Lung (tissue), 11 donors: ENCODE measurements at regions not wholly inside any gene's neighbourhood (a gene's known extent, or its start where the extent isn't known, plus 50 kb on each side); places are given as distances from the start of the nearest gene placed in this dataset.

Source experiments
- ATAC-seq: fragments of 200-7000 bp; cut with Tn5 transposase; one replicate; pipeline ENCODE4 v1.9.1; 2020; ENCODE audit warnings: moderate number of reproducible peaks; ENCODE audit not compliant: insufficient read depth, low FRiP score
- DNase-seq, 3 donors: peaks; one replicate each; pipeline ENCODE4 v3.0.0-alpha.2; 2013 to 2017
- H3K27ac ChIP-seq, 2 donors: one replicate each; pipeline ENCODE4 v1.5.1; 2013; ENCODE audit warnings: mild to moderate bottlenecking in 2 of 2, moderate library complexity in 2 of 2, control low read depth in 1 of 2, inconsistent platforms in 1 of 2, low read depth in 1 of 2, low read length in 1 of 2
- H3K27me3 ChIP-seq, 3 donors: one replicate each; pipeline ENCODE4 v1.5.1; 2013; ENCODE audit warnings: low read length in 2 of 3; ENCODE audit not compliant: control insufficient read depth in 3 of 3, insufficient read depth in 3 of 3
- H3K36me3 ChIP-seq, 4 donors: one replicate each; pipeline ENCODE4 v1.5.1; 2013; ENCODE audit warnings: low read length in 4 of 4, mild to moderate bottlenecking in 1 of 4, moderate library complexity in 1 of 4; ENCODE audit not compliant: control insufficient read depth in 4 of 4, insufficient read depth in 4 of 4
- H3K4me1 ChIP-seq, 5 donors: one replicate each; pipeline ENCODE4 v1.5.1; 2013; ENCODE audit warnings: low read length in 5 of 5, mild to moderate bottlenecking in 2 of 5, moderate library complexity in 1 of 5; ENCODE audit not compliant: control insufficient read depth in 5 of 5, insufficient read depth in 5 of 5
- H3K4me3 ChIP-seq: one replicate; pipeline ENCODE4 v1.5.1; 2013; ENCODE audit warnings: mild to moderate bottlenecking, control low read depth, moderate library complexity
- H3K9ac ChIP-seq, 2 donors: one replicate each; pipeline ENCODE4 v1.5.1; 2013; ENCODE audit warnings: low read length in 2 of 2, control low read depth in 1 of 2; ENCODE audit not compliant: insufficient read depth in 1 of 2
- H3K9me3 ChIP-seq, 4 donors: one replicate each; pipeline ENCODE4 v1.5.1; 2013; ENCODE audit warnings: low read length in 3 of 4, mild to moderate bottlenecking in 1 of 4, moderate library complexity in 1 of 4; ENCODE audit not compliant: control insufficient read depth in 4 of 4, insufficient read depth in 3 of 4
- WGBS, 2 donors: extraction: QIAGEN DNeasy Blood & Tissue Kit; methylation state at CpG; one replicate each; pipeline ENCODE4 v1.1.7; 2013; 5-methylcytosine and 5-hydroxymethylcytosine counted together
- TF ChIP-seq, protein P1 (sequence below): IDR thresholded peaks from 2 replicates; pipeline ENCODE4 v1.5.1; 2012; ENCODE audit warnings: mild to moderate bottlenecking; ENCODE audit errors: control extremely low read depth, extremely low read depth
- donor health status: control.
- donor health status: control.
- donor health status: Bipolar disorder and iron deficiency.
- donor health status: healthy.
- donor health status: DM: yes; HTN: yes; CAD: no.

DNA sequence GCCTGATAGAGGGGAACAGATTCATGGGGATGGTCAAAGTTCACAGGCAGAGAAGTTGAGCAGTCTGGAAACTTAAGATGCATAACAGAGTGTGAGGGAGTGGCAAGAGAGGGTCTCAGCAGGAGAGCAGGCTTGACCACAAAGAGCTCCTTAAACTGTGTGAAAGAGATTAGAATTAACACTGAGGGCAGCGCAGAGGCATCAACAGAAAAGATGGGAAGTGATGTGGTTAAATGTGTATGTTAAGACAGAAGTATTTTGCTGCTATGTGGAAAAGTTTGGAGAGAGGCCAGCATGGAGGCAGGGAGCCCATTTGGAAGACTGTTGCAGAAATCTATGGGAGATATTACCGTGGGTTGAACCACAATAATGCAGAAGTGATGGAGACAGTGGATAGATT, 122.7 kb upstream of the LMNTD1 start:
- no peak overlapping the region for H3K27ac ChIP-seq
- no peak overlapping the region for H3K4me3 ChIP-seq
- DNase-seq, result peak in 2 of 3 donors; percentile 23 to 57
- H3K36me3 ChIP-seq, result no peaks in the 10 kb centered on the region
- 53 to 66% methylated on average over 2 of the region's 2 CpGs for WGBS, 2 donors
- H3K9ac ChIP-seq, result no peak overlapping the region
- H3K4me1 ChIP-seq, result peaks cover 0 to 3% (median 0%) of the 10 kb centered on the region in 5 donors
- no peak for ATAC-seq
- no peaks in the 10 kb centered on the region for H3K9me3 ChIP-seq
- no peaks in the 10 kb centered on the region for H3K27me3 ChIP-seq
- TF ChIP-seq, protein P1, sequence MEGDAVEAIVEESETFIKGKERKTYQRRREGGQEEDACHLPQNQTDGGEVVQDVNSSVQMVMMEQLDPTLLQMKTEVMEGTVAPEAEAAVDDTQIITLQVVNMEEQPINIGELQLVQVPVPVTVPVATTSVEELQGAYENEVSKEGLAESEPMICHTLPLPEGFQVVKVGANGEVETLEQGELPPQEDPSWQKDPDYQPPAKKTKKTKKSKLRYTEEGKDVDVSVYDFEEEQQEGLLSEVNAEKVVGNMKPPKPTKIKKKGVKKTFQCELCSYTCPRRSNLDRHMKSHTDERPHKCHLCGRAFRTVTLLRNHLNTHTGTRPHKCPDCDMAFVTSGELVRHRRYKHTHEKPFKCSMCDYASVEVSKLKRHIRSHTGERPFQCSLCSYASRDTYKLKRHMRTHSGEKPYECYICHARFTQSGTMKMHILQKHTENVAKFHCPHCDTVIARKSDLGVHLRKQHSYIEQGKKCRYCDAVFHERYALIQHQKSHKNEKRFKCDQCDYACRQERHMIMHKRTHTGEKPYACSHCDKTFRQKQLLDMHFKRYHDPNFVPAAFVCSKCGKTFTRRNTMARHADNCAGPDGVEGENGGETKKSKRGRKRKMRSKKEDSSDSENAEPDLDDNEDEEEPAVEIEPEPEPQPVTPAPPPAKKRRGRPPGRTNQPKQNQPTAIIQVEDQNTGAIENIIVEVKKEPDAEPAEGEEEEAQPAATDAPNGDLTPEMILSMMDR, result no peak

DNA sequence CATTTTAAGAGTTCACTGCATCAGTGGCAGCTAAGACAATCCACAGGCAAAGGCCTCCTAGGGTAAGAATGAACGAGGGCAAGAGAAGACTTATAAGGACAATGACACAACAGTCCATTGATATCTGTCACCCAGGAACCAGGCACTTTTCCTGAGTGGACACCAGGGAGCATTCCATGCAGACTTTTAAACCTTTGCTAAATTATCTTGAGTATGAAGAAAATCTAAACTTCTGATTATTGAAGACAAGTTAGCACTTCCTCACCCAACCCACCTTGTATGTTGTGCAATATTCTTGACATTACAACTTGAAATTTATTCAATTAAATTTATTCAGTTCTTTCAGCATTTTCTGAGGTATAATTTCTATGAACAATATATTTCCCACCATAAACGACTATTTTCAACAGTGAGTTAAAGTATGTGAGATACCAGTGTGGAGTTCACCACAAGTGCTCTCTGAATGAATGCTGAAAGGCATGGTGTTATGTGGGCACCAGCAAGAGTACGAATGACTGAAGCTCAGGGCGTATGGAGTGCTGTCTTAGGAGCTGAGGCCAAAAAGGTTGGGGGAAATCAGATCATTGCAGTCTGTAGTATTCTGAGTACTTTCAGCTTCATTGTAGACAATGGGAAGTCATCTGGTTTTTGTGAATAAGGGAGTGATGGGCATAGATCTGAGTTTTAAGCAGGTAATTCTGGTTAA, 124.3 kb upstream of the LMNTD1 start:
- Histone ChIP-seq H3K36me3 (no peaks in the 10 kb centered on the region), H3K9ac (no peak overlapping the region), H3K27ac (no peak overlapping the region), H3K27me3 (no peaks in the 10 kb centered on the region), H3K4me3 (no peak overlapping the region), H3K4me1 (peaks cover 0 to 3% (median 0%) of the 10 kb centered on the region in 5 donors), H3K9me3 (no peaks in the 10 kb centered on the region)
- DNase-seq, result no peak
- ATAC-seq, result no peak
- 71 to 83% methylated on average over 4 of the region's 4 CpGs for WGBS, 2 donors
- TF ChIP-seq, protein P1, result no peak

DNA sequence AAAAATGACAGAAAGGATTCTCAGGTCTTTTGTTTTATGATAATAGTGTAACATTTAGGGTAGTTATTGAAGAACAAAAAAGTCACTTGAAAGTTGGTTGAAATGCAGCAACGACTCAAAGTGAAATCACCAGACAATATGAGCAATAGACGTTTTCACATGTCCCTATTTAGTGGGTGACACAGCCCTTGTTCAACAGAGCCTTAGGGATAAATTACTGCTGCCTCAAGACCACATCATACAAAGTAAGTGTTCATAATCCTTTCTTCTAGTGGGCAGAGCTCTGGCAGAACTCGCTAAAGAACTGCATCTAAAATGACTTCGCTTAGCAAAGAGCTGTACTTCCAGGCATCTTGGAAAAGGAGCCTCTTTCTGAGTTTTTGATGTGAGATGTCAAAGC, 128.5 kb upstream of the LMNTD1 start:
- peaks cover 0 to 5% (median 0%) of the 10 kb centered on the region in 4 donors for H3K9me3 ChIP-seq
- peaks cover 0 to 3% (median 0%) of the 10 kb centered on the region in 5 donors for H3K4me1 ChIP-seq
- ATAC-seq (no peak), DNase-seq (no peak)
- H3K27me3 ChIP-seq, result no peaks in the 10 kb centered on the region
- 87 to 96% methylated on average over 4 of the region's 4 CpGs for WGBS, 2 donors
- no peak overlapping the region for H3K27ac ChIP-seq
- no peak overlapping the region for H3K9ac ChIP-seq
- no peak overlapping the region for H3K4me3 ChIP-seq
- TF ChIP-seq, protein P1, result no peak
- H3K36me3 ChIP-seq, result no peaks in the 10 kb centered on the region

DNA sequence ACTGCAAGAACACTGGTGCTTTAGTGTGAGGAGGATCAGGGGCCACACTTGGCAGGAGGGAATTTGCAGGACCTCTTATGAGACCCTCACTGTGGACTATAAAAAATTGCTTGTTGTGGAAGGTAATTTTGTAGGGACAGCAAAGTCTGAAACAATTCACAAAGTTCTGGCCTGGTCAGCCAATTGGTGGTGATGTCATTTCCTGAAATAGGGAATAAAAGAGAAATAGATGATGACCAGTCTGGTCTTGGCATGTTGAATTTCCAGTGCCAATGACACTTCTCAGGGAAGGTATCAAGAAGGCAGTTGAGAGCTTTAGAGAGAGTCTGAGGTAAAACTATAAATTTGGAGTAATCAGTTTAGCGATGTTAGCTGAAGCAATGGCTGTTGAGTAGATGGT, 129.3 kb upstream of the LMNTD1 start:
- TF ChIP-seq, protein P1, result no peak
- ATAC-seq (no peak), DNase-seq (no peak)
- H3K27me3 ChIP-seq, result no peaks in the 10 kb centered on the region
- peaks cover 0 to 5% (median 1%) of the 10 kb centered on the region in 4 donors for H3K9me3 ChIP-seq
- H3K4me1 ChIP-seq, result peaks cover 0 to 3% (median 0%) of the 10 kb centered on the region in 5 donors
- no peak overlapping the region for H3K9ac ChIP-seq
- WGBS, 2 donors, result 97% methylated on average over 1 of the region's 1 CpG
- H3K36me3 ChIP-seq, result no peaks in the 10 kb centered on the region
- no peak overlapping the region for H3K27ac ChIP-seq
- H3K4me3 ChIP-seq, result no peak overlapping the region
